IMR-90 (cell line): ENCODE measurements at regions not wholly inside any gene's neighbourhood (a gene's known extent, or its start where the extent isn't known, plus 50 kb on each side); places are given as distances from the start of the nearest gene placed in this dataset.

Experiments used
- ATAC-seq: fragments of 200-7000 bp; cut with Tn5 transposase; 2 replicates; pipeline ENCODE4 v1.9.1; 2020; ENCODE audit warnings: low read depth, mild to moderate bottlenecking, moderate library complexity
- BruUV-seq: library from RNA; stranded (reverse); fragments of 400-500 nt; replicated peaks from 2 replicates; lab custom pipeline; 2021; lab: Mats Ljungman, UMichigan
- CTCF ChIA-PET: fragments of 300-600 bp; formaldehyde crosslinking; extraction: SDS; loops from one replicate; lab custom pipeline; 2021; ENCODE audit warnings: antibody characterized with exemption; lab: Yijun Ruan, JAX
- POLR2A ChIA-PET: fragments of 300-600 bp; sonication (Branson Sonifier 250); formaldehyde crosslinking; loops from one replicate; lab custom pipeline; 2022; ENCODE audit warnings: antibody characterized with exemption; ENCODE audit not compliant: unreplicated experiment; lab: Charles Lee
- DNase-seq: peaks from one replicate; pipeline ENCODE4 v3.0.0; 2013
- H2AFZ ChIP-seq: replicated peaks from 2 replicates; pipeline ENCODE3; 2013; ENCODE audit warnings: low read length, mild to moderate bottlenecking; ENCODE audit not compliant: poor library complexity
- H2AK5ac ChIP-seq: 2 replicates; pipeline ENCODE4 v1.6.1; 2013; ENCODE audit warnings: low read depth, low read length, inconsistent platforms
- H2AK9ac ChIP-seq: replicated peaks from 2 replicates; pipeline ENCODE3; 2013; ENCODE audit warnings: mild to moderate bottlenecking, low read depth, low read length, moderate library complexity; ENCODE audit not compliant: poor library complexity
- H2BK120ac ChIP-seq: 2 replicates; pipeline ENCODE4 v1.6.1; 2013; ENCODE audit warnings: low read depth, low read length, inconsistent platforms
- H2BK15ac ChIP-seq: 3 replicates; pipeline ENCODE4 v1.6.1; 2013; ENCODE audit warnings: low read depth, low read length, inconsistent platforms
- H2BK20ac ChIP-seq: 2 replicates; pipeline ENCODE4 v1.6.1; 2013; ENCODE audit warnings: low read depth, mild to moderate bottlenecking, inconsistent platforms, low read length, moderate library complexity
- H2BK5ac ChIP-seq: 2 replicates; pipeline ENCODE4 v1.6.1; 2013; ENCODE audit warnings: mild to moderate bottlenecking, low read depth, low read length, inconsistent platforms; ENCODE audit not compliant: poor library complexity, severe bottlenecking
- H3K14ac ChIP-seq: replicated peaks from 2 replicates; pipeline ENCODE4 v1.6.1; 2013; ENCODE audit warnings: low read depth, low read length, inconsistent platforms
- H3K18ac ChIP-seq: 2 replicates; pipeline ENCODE4 v1.6.1; 2013; ENCODE audit warnings: low read depth, low read length, control low read depth
- H3K23ac ChIP-seq: 2 replicates; pipeline ENCODE4 v1.6.1; 2013; ENCODE audit warnings: low read depth, low read length, inconsistent platforms
- H3K27ac ChIP-seq: 2 replicates; pipeline ENCODE4 v1.5.1; 2013; ENCODE audit warnings: mild to moderate bottlenecking, control low read depth, low read length; ENCODE audit not compliant: insufficient read depth
- H3K27me3 ChIP-seq: 2 replicates; pipeline ENCODE4 v1.6.1; 2013; ENCODE audit warnings: low read length; ENCODE audit not compliant: control insufficient read depth, insufficient read depth
- H3K36me3 ChIP-seq: 2 replicates; pipeline ENCODE4 v1.6.1; 2013; ENCODE audit warnings: low read length, mixed read lengths; ENCODE audit not compliant: control insufficient read depth, insufficient read depth
- H3K4ac ChIP-seq: 2 replicates; pipeline ENCODE4 v1.6.1; 2013; ENCODE audit warnings: low read depth, low read length, inconsistent platforms
- H3K4me1 ChIP-seq: 2 replicates; pipeline ENCODE4 v1.6.1; 2013; ENCODE audit warnings: low read length, mixed read lengths; ENCODE audit not compliant: control insufficient read depth, insufficient read depth
- H3K4me2 ChIP-seq: 2 replicates; pipeline ENCODE4 v1.6.1; 2013; ENCODE audit warnings: low read depth, mild to moderate bottlenecking, control low read depth, low read length, moderate library complexity
- H3K4me3 ChIP-seq: 2 replicates; pipeline ENCODE4 v1.5.1; 2013; ENCODE audit warnings: low read depth, mild to moderate bottlenecking, control low read depth, low read length, moderate library complexity; ENCODE audit not compliant: insufficient read depth
- H3K56ac ChIP-seq: 2 replicates; pipeline ENCODE4 v1.6.1; 2013; ENCODE audit warnings: low read length, inconsistent platforms; ENCODE audit not compliant: insufficient read depth; ENCODE audit errors: extremely low read depth
- H3K79me1 ChIP-seq, 2 experiments: 2 replicates each; pipeline ENCODE4 v1.6.1; 2013; ENCODE audit warnings: low read length in 2 of 2, inconsistent platforms in 1 of 2, low read depth in 1 of 2
- H3K9ac ChIP-seq: 2 replicates; pipeline ENCODE4 v1.6.1; 2013; ENCODE audit warnings: low read depth, low read length, control low read depth
- H3K9me1 ChIP-seq: 2 replicates; pipeline ENCODE4 v1.6.1; 2013; ENCODE audit warnings: low read length, inconsistent platforms; ENCODE audit not compliant: insufficient read depth
- H3K9me3 ChIP-seq: 2 replicates; pipeline ENCODE4 v1.6.1; 2013; ENCODE audit warnings: low read length; ENCODE audit not compliant: control insufficient read depth, insufficient read depth
- H4K20me1 ChIP-seq: 2 replicates; pipeline ENCODE4 v1.6.1; 2013; ENCODE audit warnings: low read length, inconsistent platforms; ENCODE audit not compliant: insufficient read depth
- H4K5ac ChIP-seq: 2 replicates; pipeline ENCODE4 v1.6.1; 2013; ENCODE audit warnings: mild to moderate bottlenecking, low read depth, low read length, control low read depth
- H4K8ac ChIP-seq, 2 experiments: 2 replicates each; pipeline ENCODE4 v1.6.1; 2013; ENCODE audit warnings: low read depth in 2 of 2, low read length in 2 of 2, control low read depth in 1 of 2, inconsistent platforms in 1 of 2
- H4K91ac ChIP-seq: 2 replicates; pipeline ENCODE4 v1.6.1; 2013; ENCODE audit warnings: low read depth, low read length, inconsistent platforms; ENCODE audit not compliant: insufficient read depth
- CHD1 ChIP-seq: IDR thresholded peaks from 2 replicates; pipeline ENCODE4 v1.6.1; 2012; ENCODE audit warnings: low read depth, low read length, improper control_type of control experiment
- MXI1 ChIP-seq: IDR thresholded peaks from 2 replicates; pipeline ENCODE4 v1.6.1; 2012; ENCODE audit warnings: low read depth, mild to moderate bottlenecking, low read length, moderate library complexity, borderline replicate concordance
- WGBS, 2 experiments: methylation state at CpG; one replicate each; pipeline versions ENCODE4 v1.1.5 to v1.1.7; 2013; ENCODE audit warnings: missing lambda C conversion rate in 2 of 2; ENCODE audit not compliant: insufficient read length in 1 of 2; ENCODE audit errors: extremely low coverage in 2 of 2; 5-methylcytosine and 5-hydroxymethylcytosine counted together
- dilution Hi-C: fragments of 300-500 bp; cut with HindIII; formaldehyde crosslinking; loops from one replicate; pipeline ENCODE4 v1.14.3; 2018; ENCODE audit warnings: low sequenced_read_pairs; ENCODE audit not compliant: unreplicated experiment
- in situ Hi-C: fragments of 300-500 bp; cut with MboI; formaldehyde crosslinking; loops from 3 replicates; pipeline ENCODE4 v1.14.3; 2019; ENCODE audit warnings: low sequenced_read_pairs, inconsistent platforms, mixed read lengths
- intact Hi-C: fragments of 100-400 bp; cut with micrococcal nuclease; formaldehyde crosslinking; loops from 2 replicates; pipeline ENCODE4 v1.10.0; 2022

DNA sequence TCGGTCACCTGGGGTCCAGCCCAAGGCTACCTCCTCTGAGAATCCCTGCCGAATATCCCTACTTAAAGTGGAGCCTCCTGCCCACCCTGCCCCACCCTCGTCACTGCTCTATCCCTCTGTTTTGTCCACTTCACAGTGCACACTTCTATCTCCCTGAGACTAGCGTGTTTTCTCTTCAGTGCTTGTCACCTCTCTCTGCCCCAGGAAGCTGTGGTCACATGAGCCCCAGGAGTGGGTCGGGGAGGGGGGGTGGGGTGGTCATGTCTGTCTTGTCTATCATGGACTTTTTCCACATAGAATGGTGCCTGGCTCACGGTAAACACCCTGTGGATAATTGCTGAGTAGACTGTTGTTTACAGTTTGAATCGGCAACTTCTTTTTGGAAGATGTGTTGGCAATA lies 673.6 kb downstream of the PTPRU start:
- CTCF ChIA-PET, result no interaction called here
- Histone ChIP-seq H4K20me1 (no peaks in the 10 kb centered on the region), H2BK15ac (no peak overlapping the region), H3K4me3 (no peak overlapping the region), H2AK5ac (no peak overlapping the region), H3K36me3 (no peaks in the 10 kb centered on the region), H3K9me1 (no peaks in the 10 kb centered on the region), H3K14ac (no peak overlapping the region), H3K4me1 (no peaks in the 10 kb centered on the region), H4K91ac (no peak overlapping the region), H3K79me1 (no peaks in the 10 kb centered on the region), H2BK120ac (no peak overlapping the region), H3K9ac (no peak overlapping the region), H3K23ac (no peak overlapping the region), H4K8ac (no peak overlapping the region), H2AK9ac (no peak overlapping the region), H3K4me2 (no peak overlapping the region), H3K9me3 (no peaks in the 10 kb centered on the region), H3K27me3 (no peaks in the 10 kb centered on the region), H3K18ac (no peak overlapping the region), H2BK5ac (no peak overlapping the region), H2AFZ (no peak overlapping the region), H3K56ac (no peak overlapping the region), H4K5ac (no peak overlapping the region), H3K4ac (no peak overlapping the region), H2BK20ac (no peak overlapping the region), H3K27ac (no peak overlapping the region)
- intact Hi-C loops, result loop anchor here (10.0 kb wide), 1 partner anchor 465 kb away; no protein-coding TSS in a partner anchor
- dilution Hi-C loops, result no loop called here
- DNase-seq, result no peak
- in situ Hi-C loops, result no loop called here
- WGBS, 2 experiments, result 23% methylated on average over 2 of the region's 7 CpGs; no CpG with 5 or more reads in 1 of the 2 experiments
- TF ChIP-seq CHD1 (no peak), MXI1 (no peak)
- no peak for ATAC-seq
- no TSS peak for BruUV-seq
- POLR2A ChIA-PET, result no interaction called here
